Esophagus (tissue), 2 donors: ENCODE measurements at regions not wholly inside any gene's neighbourhood (a gene's known extent, or its start where the extent isn't known, plus 50 kb on each side); places are given as distances from the start of the nearest gene placed in this dataset.

Source experiments
- H3K27ac ChIP-seq, 2 donors: one replicate each; pipeline ENCODE4 v1.5.1; 2013; ENCODE audit warnings: low read depth in 2 of 2, mild to moderate bottlenecking in 2 of 2, inconsistent platforms in 1 of 2, low read length in 1 of 2, moderate library complexity in 1 of 2
- H3K27me3 ChIP-seq, 2 donors: one replicate each; pipeline ENCODE4 v1.6.1; 2013; ENCODE audit warnings: low read length in 2 of 2, control low read depth in 1 of 2, mild to moderate bottlenecking in 1 of 2; ENCODE audit not compliant: insufficient read depth in 2 of 2, control insufficient read depth in 1 of 2
- H3K36me3 ChIP-seq, 2 donors: one replicate each; pipeline ENCODE4 v1.6.1; 2013; ENCODE audit warnings: low read length in 1 of 2; ENCODE audit not compliant: control insufficient read depth in 2 of 2, insufficient read depth in 2 of 2
- H3K4me1 ChIP-seq, 2 donors: one replicate each; pipeline ENCODE4 v1.6.1; 2013; ENCODE audit warnings: low read length in 1 of 2; ENCODE audit not compliant: control insufficient read depth in 2 of 2, insufficient read depth in 2 of 2
- H3K4me3 ChIP-seq, 2 donors: one replicate each; pipeline ENCODE4 v1.5.1; 2013; ENCODE audit warnings: low read length in 2 of 2, mild to moderate bottlenecking in 2 of 2, low read depth in 1 of 2, moderate library complexity in 1 of 2
- H3K9me3 ChIP-seq, 2 donors: one replicate each; pipeline ENCODE4 v1.6.1; 2013; ENCODE audit warnings: mild to moderate bottlenecking in 2 of 2, low read depth in 1 of 2, low read length in 1 of 2, moderate library complexity in 1 of 2; ENCODE audit not compliant: control insufficient read depth in 2 of 2, insufficient read depth in 1 of 2
- WGBS, 2 donors: extraction: QIAGEN DNeasy Blood & Tissue Kit; methylation state at CpG; one replicate each; pipeline ENCODE4 v1.1.7; 2013; 5-methylcytosine and 5-hydroxymethylcytosine counted together
- donor health status: healthy with polysubstance abuse.
- donor health status: Bipolar disorder and iron deficiency.

GRCh38 chr2:66888791-66889631, 454.1 kb downstream of the MEIS1 start:
- Histone ChIP-seq H3K9me3 (no peaks in the 10 kb centered on the region), H3K4me3 (no peak overlapping the region), H3K4me1 (no peaks in the 10 kb centered on the region), H3K27me3 (no peaks in the 10 kb centered on the region), H3K27ac (no peak overlapping the region), H3K36me3 (no peaks in the 10 kb centered on the region)
- WGBS, 2 donors = 71 to 77% methylated on average over 6 of the region's 6 CpGs

- H3K36me3 ChIP-seq = no peaks in the 10 kb centered on the region
- no peaks in the 10 kb centered on the region for H3K9me3 ChIP-seq
- 75 to 77% methylated on average over 2 of the region's 2 CpGs for WGBS, 2 donors
- H3K4me1 ChIP-seq = no peaks in the 10 kb centered on the region
- H3K27me3 ChIP-seq = no peaks in the 10 kb centered on the region
- no peak overlapping the region for H3K4me3 ChIP-seq
- no peak overlapping the region for H3K27ac ChIP-seq
These were observed 454.6 kb downstream of the MEIS1 start for GRCh38 chr2:66889632-66889882.

- Histone ChIP-seq H3K4me1 (no peaks in the 10 kb centered on the region), H3K27me3 (no peaks in the 10 kb centered on the region), H3K4me3 (no peak overlapping the region), H3K36me3 (no peaks in the 10 kb centered on the region), H3K9me3 (no peaks in the 10 kb centered on the region), H3K27ac (no peak overlapping the region)
These were observed 455.3 kb downstream of the MEIS1 start for GRCh38 chr2:66890166-66890742.

- Histone ChIP-seq H3K27ac (no peak overlapping the region), H3K36me3 (no peaks in the 10 kb centered on the region), H3K4me3 (no peak overlapping the region), H3K27me3 (no peaks in the 10 kb centered on the region), H3K4me1 (no peaks in the 10 kb centered on the region), H3K9me3 (no peaks in the 10 kb centered on the region)
- 91 to 92% methylated on average over 2 of the region's 2 CpGs for WGBS, 2 donors
These were observed 460.3 kb downstream of the MEIS1 start for GRCh38 chr2:66895206-66895605.

- Histone ChIP-seq H3K9me3 (no peaks in the 10 kb centered on the region), H3K36me3 (no peaks in the 10 kb centered on the region), H3K27ac (no peak overlapping the region), H3K4me1 (no peaks in the 10 kb centered on the region), H3K27me3 (no peaks in the 10 kb centered on the region), H3K4me3 (no peak overlapping the region)
These were observed 461.2 kb downstream of the MEIS1 start for GRCh38 chr2:66896131-66896530.

- H3K9me3 ChIP-seq = no peaks in the 10 kb centered on the region
- H3K4me3 ChIP-seq = no peak overlapping the region
- H3K27me3 ChIP-seq = no peaks in the 10 kb centered on the region
- no peak overlapping the region for H3K27ac ChIP-seq
- no peaks in the 10 kb centered on the region for H3K4me1 ChIP-seq
- 83 to 90% methylated on average over 1 of the region's 1 CpG for WGBS, 2 donors
- H3K36me3 ChIP-seq = no peaks in the 10 kb centered on the region
These were observed 462.3 kb downstream of the MEIS1 start for GRCh38 chr2:66897181-66897580.

GRCh38 chr2:66897691-66898150, 462.8 kb downstream of the MEIS1 start:
- 25 to 38% methylated on average over 2 of the region's 2 CpGs for WGBS, 2 donors
- no peaks in the 10 kb centered on the region for H3K27me3 ChIP-seq
- H3K36me3 ChIP-seq = no peaks in the 10 kb centered on the region
- H3K9me3 ChIP-seq = no peaks in the 10 kb centered on the region
- H3K4me1 ChIP-seq = no peaks in the 10 kb centered on the region
- H3K27ac ChIP-seq = no peak overlapping the region
- H3K4me3 ChIP-seq = no peak overlapping the region

GRCh38 chr2:66899109-66899508, 464.2 kb downstream of the MEIS1 start:
- WGBS, 2 donors = 62 to 76% methylated on average over 2 of the region's 2 CpGs
- no peaks in the 10 kb centered on the region for H3K27me3 ChIP-seq
- no peaks in the 10 kb centered on the region for H3K36me3 ChIP-seq
- no peaks in the 10 kb centered on the region for H3K9me3 ChIP-seq
- no peak overlapping the region for H3K27ac ChIP-seq
- no peaks in the 10 kb centered on the region for H3K4me1 ChIP-seq
- no peak overlapping the region for H3K4me3 ChIP-seq

- Histone ChIP-seq H3K4me1 (no peaks in the 10 kb centered on the region), H3K36me3 (no peaks in the 10 kb centered on the region), H3K4me3 (no peak overlapping the region), H3K27me3 (no peaks in the 10 kb centered on the region), H3K9me3 (no peaks in the 10 kb centered on the region), H3K27ac (no peak overlapping the region)
These were observed 464.7 kb downstream of the MEIS1 start for GRCh38 chr2:66899648-66900047.

GRCh38 chr2:66901344-66901743, 466.4 kb downstream of the MEIS1 start:
- no peaks in the 10 kb centered on the region for H3K27me3 ChIP-seq
- 70 to 73% methylated on average over 3 of the region's 3 CpGs for WGBS, 2 donors
- no peaks in the 10 kb centered on the region for H3K4me1 ChIP-seq

More at GRCh38 chr2:66901344-66901743, 466.4 kb downstream of the MEIS1 start:
- H3K4me3 ChIP-seq = no peak overlapping the region
- H3K27ac ChIP-seq = no peak overlapping the region
- H3K9me3 ChIP-seq = no peaks in the 10 kb centered on the region
- no peaks in the 10 kb centered on the region for H3K36me3 ChIP-seq
